SK-N-MC (cell line): ENCODE measurements at regions not wholly inside any gene's neighbourhood (a gene's known extent, or its start where the extent isn't known, plus 50 kb on each side); places are given as distances from the start of the nearest gene placed in this dataset.

Experiments used
- EZH2 ChIP-seq: fragments of 200-600 bp; sonication (generic); IDR thresholded peaks from one replicate; pipeline ENCODE4 v1.6.1; 2017; ENCODE audit warnings: antibody characterized with exemption
- FOXP2 ChIP-seq: optimal IDR thresholded peaks from 2 replicates; pipeline ENCODE3; 2011; ENCODE audit warnings: mild to moderate bottlenecking, moderate library complexity; ENCODE audit not compliant: insufficient read depth; ENCODE audit errors: extremely low read length, control extremely low read depth
- POLR2AphosphoS5 ChIP-seq: IDR thresholded peaks from 2 replicates; pipeline ENCODE4 v1.6.1; 2012; ENCODE audit warnings: mild to moderate bottlenecking, low read depth, low read length, borderline replicate concordance

DNA sequence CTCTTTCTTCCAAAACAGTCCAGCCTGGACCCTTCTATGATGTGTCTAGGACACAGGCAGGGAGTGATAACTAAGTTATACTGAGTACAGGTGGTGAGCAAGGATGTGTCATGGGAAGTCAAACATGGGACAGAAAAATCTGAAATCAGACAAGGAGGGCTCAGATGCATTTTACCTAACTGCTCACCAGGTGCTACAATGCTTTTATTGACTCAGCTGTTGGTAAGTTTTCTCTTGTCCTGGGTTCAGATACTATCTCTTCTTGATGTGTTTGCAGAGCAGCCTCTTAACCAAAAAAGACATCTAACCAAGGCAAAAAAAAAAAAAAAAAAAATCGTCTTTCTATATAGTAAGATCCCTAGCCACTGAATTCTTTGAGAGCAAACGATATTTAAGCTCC, 378.6 kb downstream of the VPS13C start:
- TF ChIP-seq EZH2: no peak
- no peak for TF ChIP-seq POLR2AphosphoS5
- TF ChIP-seq FOXP2: no peak
